ENCODE measurements at regions not wholly inside any gene's neighbourhood (a gene's known extent, or its start where the extent isn't known, plus 50 kb on each side); places are given as distances from the start of the nearest gene placed in this dataset.

DNA sequence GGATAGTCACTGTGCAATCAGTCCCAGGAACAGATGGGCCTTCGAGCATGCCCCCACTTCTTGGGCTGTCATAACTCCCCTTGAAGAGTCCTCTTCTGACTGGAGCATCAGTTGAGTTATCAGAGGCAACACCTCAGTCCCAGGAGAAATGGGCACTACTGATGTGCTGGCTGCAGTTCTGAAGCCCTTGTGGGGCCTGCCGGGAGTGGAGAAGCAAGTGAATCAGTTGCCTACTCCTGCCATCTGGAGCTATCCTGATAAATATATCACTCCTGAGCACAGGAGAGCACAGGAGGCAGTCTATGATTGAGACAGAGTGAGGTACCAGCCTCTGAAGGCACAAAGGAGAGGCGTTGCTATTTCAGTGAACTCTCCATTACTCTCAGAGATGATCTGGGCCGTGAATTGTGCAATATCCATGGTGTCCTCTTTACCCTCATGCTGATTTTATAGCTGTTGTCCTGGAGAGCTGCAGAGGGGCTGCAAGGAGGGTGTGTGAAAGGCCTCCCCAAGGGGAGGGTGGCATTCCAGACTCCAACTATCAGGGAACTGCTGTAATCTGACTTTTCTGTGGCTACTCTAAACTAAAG is 344.2 kb upstream of the ROPN1 start:
- Histone ChIP-seq H3K36me3 (replicated peaks in 1 of 2; ENCODE audit: control insufficient read depth in 1 of 2, insufficient read depth in 2 of 2, low read length in 2 of 2) (no peaks in the 10 kb centered on the region), H2AFZ (ENCODE audit: low read length) (no peak overlapping the region), H3K4me2 (ENCODE audit: low read depth, low read length) (no peak overlapping the region), H3K4me1 (ENCODE audit: insufficient read depth, low read length) (no peaks in the 10 kb centered on the region), H4K20me1 (ENCODE audit: insufficient read depth, low read length) (no peaks in the 10 kb centered on the region), H3K9me3 (ENCODE audit: low read length) (no peaks in the 10 kb centered on the region), H3K27me3 (ENCODE audit: control insufficient read depth in 1 of 2, insufficient read depth in 2 of 2, low read length in 2 of 2) (peaks cover 2 to 10% of the 10 kb centered on the region in 2 experiments; a peak in 2 of 5 replicates), H3K4me3 (replicated peaks in 1 of 3; ENCODE audit: insufficient read depth in 1 of 3, low read depth in 2 of 3, low read length in 3 of 3) (no peak overlapping the region), H3K27ac (ENCODE audit: extremely low read length, insufficient read depth, low read length) (no peak overlapping the region), H3K9ac (ENCODE audit: insufficient read depth, low read depth, low read length) (no peak overlapping the region), H3K79me2 (ENCODE audit: insufficient read depth, low read length) (no peaks in the 10 kb centered on the region)
- FAIRE-seq (no peak), DNase-seq (ENCODE audit: low spot score) (no peak), ATAC-seq (no peak)
- peak; percentile 55; the same call in 1 of the 2 replicates for TF ChIP-seq CEBPB (IDR thresholded peaks at IDR 0.05; ENCODE audit: borderline replicate concordance, low read depth, low read length)
- TF ChIP-seq, protein P1, sequence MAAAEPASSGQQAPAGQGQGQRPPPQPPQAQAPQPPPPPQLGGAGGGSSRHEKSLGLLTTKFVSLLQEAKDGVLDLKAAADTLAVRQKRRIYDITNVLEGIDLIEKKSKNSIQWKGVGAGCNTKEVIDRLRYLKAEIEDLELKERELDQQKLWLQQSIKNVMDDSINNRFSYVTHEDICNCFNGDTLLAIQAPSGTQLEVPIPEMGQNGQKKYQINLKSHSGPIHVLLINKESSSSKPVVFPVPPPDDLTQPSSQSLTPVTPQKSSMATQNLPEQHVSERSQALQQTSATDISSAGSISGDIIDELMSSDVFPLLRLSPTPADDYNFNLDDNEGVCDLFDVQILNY (CRISPR knock-in tag; conservative IDR thresholded peaks at IDR 0.05): no peak
- intact Hi-C loops (cut with micrococcal nuclease; ENCODE audit: unreplicated experiment): no loop called here
- in situ Hi-C loops (cut with HindIII; ENCODE audit: extremely low pct_ligation_motif_present, low pct_unique_long_range_greater_than_20kb): no loop called here
- WGBS (ENCODE audit: low lambda C conversion rate): 10% methylated on average over 2 of the region's 4 CpGs
- no TSS peak for BruUV-seq (replicated peaks)
- POLR2A ChIA-PET: no interaction called here
- CTCF ChIA-PET (ENCODE audit: low intra/inter-chr PET ratio, low total read pairs): no interaction called here

DNA sequence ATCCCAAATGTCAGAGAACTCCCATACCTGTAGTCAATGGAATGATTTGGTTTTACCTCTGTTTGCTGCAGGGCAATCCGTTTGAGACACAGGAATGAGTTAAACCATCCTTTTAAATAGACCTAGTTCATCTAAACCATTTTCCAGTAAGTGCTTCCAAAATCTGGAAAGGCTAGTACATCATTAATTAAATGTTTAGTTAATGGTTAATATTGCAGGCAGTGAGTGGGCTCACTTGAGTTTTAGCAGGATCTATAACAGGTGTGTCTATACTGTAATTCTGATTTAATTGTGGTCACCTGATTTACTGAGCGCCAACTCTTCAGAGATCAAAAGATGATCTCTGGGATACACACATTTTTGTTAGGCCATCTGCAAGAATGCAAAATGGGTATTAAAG is 353.9 kb upstream of the ROPN1 start:
- H3K36me3 ChIP-seq (replicated peaks in 1 of 2; ENCODE audit: control insufficient read depth in 1 of 2, insufficient read depth in 2 of 2, low read length in 2 of 2): no peaks in the 10 kb centered on the region
- H2AFZ ChIP-seq (ENCODE audit: low read length): no peak overlapping the region
- no peaks in the 10 kb centered on the region for H3K79me2 ChIP-seq (ENCODE audit: insufficient read depth, low read length)
- no peaks in the 10 kb centered on the region for H3K27me3 ChIP-seq (ENCODE audit: control insufficient read depth in 1 of 2, insufficient read depth in 2 of 2, low read length in 2 of 2)
- H3K27ac ChIP-seq (ENCODE audit: extremely low read length, insufficient read depth, low read length): no peak overlapping the region
- no peak overlapping the region for H3K9ac ChIP-seq (ENCODE audit: insufficient read depth, low read depth, low read length)
- no peaks in the 10 kb centered on the region for H3K9me3 ChIP-seq (ENCODE audit: low read length)
- H3K4me2 ChIP-seq (ENCODE audit: low read depth, low read length): no peak overlapping the region
- DNase-seq (ENCODE audit: low spot score) (no peak), FAIRE-seq (no peak), ATAC-seq (no peak)
- ChIA-PET POLR2A (no interaction called here), CTCF (ENCODE audit: low intra/inter-chr PET ratio, low total read pairs) (no interaction called here)
- WGBS (ENCODE audit: low lambda C conversion rate): 6% methylated on average over 2 of the region's 2 CpGs
- BruUV-seq (replicated peaks): no TSS peak
- H3K4me1 ChIP-seq (ENCODE audit: insufficient read depth, low read length): no peaks in the 10 kb centered on the region
- in situ Hi-C loops (cut with HindIII; ENCODE audit: extremely low pct_ligation_motif_present, low pct_unique_long_range_greater_than_20kb): loop anchor here (5.0 kb wide), 1 partner anchor 211 kb away; no protein-coding TSS in a partner anchor
- no peaks in the 10 kb centered on the region for H4K20me1 ChIP-seq (ENCODE audit: insufficient read depth, low read length)
- TF ChIP-seq, protein P2, sequence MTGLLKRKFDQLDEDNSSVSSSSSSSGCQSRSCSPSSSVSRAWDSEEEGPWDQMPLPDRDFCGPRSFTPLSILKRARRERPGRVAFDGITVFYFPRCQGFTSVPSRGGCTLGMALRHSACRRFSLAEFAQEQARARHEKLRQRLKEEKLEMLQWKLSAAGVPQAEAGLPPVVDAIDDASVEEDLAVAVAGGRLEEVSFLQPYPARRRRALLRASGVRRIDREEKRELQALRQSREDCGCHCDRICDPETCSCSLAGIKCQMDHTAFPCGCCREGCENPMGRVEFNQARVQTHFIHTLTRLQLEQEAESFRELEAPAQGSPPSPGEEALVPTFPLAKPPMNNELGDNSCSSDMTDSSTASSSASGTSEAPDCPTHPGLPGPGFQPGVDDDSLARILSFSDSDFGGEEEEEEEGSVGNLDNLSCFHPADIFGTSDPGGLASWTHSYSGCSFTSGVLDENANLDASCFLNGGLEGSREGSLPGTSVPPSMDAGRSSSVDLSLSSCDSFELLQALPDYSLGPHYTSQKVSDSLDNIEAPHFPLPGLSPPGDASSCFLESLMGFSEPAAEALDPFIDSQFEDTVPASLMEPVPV (CRISPR knock-in tag; IDR thresholded peaks at IDR 0.05): no peak
- intact Hi-C loops (cut with micrococcal nuclease; ENCODE audit: unreplicated experiment): no loop called here
- H3K4me3 ChIP-seq (replicated peaks in 1 of 3; ENCODE audit: insufficient read depth in 1 of 3, low read depth in 2 of 3, low read length in 3 of 3): no peak overlapping the region

Data from HepG2 (cell line).